ENCODE measurements at regions not wholly inside any gene's neighbourhood (a gene's known extent, or its start where the extent isn't known, plus 50 kb on each side); places are given as distances from the start of the nearest gene placed in this dataset.
"Not testable (repeated sequence)": the region's sequence is repeated elsewhere in the genome, so short reads cannot be mapped to it uniquely, and the experiment has no call there.

- DNase-seq: no peak
These were observed 103.1 kb upstream of the PCBD1 start for GRCh38 chr10:70991140-70992124.

DNA sequence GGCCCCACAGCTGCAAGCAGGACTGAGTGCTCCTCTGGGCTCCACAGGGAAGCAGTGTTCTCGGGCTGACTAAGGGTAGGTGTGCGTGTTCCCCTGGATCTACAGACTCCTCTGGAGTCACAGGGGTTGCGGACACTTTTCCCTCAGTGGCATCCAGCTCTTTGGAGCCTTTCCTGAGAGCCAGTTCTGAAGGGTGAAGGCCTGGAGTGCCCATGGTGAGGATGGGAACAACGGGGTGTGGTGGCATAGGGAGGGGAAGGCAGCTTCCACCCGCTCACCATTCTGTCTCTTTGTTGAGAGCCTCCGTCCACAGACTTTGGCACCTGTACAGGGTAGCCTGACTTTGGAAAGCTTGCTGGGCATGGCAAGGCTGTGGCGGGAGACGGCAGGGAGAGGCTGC lies 104.1 kb upstream of the PCBD1 start:
- DNase-seq: no peak

DNA sequence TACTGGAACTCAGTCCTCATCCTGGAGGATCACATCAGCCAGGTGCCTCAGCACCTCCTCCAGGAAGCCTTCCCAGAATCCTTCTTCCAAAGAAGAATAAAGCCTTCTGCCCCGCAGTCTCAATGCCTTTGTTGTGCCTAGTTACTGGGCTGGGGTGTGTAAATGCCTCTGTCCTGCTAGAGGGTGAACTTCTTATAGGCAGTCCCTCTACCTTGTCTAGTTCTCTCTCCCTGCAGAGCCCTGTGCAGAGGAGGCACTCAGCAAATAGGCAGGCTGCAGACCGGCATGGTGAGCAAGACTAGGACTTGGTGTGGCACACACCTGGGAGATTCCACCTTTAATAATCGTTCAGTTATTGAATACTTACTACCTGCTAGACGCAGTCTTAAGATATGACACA lies 104.7 kb upstream of the PCBD1 start:
- no peak for DNase-seq

DNA sequence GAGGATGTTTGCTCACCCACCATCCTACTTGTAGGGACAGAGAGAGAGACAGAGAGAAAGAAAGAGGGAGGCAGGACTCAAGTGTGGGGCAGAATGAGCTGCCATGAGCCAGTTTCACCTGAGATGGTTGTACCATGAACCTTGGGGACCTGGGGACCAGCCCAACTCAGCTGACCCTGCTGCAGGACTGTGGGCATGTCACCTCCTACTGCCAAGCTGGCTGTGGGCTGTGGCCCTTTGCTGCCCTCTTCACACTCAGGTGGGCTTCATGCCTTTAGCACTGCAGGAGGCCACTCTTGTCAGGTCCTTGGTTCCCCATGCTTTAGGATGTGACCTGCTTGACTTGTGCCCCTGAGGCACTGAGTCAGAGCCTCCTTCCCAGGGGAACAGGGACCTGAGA lies 108.2 kb upstream of the PCBD1 start:
- DNase-seq: no peak

- no peak for DNase-seq
These were observed 108.9 kb upstream of the PCBD1 start for GRCh38 chr10:70997236-70997635.

- no peak for DNase-seq
These were observed 109.7 kb upstream of the PCBD1 start for GRCh38 chr10:70998086-70998485.

- DNase-seq: no peak
These were observed 113.1 kb upstream of the PCBD1 start for GRCh38 chr10:71001470-71001869.

- no peak for DNase-seq
These were observed 116.1 kb upstream of the PCBD1 start for GRCh38 chr10:71004176-71005075.

DNA sequence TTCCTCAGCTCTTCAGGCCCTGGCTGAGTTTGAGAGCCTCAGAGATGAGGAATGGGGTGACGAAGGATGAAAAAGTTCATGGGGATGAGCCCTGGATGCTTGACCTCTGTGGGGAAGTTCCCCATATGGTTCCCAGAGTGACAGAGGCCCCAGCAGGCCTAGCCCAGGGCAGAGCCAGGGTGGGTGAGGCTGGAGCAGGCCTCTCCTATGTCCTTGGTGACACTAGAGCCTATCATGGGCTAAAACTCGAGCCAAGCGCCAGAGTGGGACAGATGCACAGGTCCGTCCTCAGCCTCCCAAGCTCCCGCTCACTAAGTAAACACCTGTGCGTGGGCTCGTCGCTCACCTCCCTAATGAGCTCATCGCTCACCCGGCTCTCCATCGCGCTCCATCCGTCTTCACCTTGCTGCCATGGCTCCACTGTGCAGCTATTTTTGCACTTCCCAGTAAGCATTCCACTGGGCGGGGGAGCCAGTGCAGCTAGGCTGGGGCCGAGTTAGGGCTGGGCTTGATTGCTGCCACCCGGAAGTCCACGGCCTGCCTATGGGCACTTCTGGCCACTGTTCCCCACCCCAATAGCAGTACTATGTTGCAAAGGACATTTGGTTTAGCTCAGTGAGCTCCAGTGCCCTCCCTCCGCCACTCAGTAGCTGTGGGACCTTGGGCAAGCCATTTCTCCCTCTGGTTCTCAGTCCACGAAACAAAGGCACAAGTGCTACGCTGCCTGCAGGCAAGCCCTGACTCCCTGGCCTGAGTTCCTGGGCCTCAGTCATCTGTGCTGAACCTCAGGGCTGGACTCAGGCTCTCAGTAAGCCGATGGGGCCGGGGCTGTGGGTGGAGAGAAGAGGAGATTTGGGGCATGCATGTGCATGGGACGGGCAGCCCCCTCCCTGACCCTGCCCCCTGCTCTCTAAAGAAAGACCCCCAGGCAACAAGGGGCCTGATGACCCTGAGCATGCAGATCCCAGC lies 117.3 kb upstream of the PCBD1 start:
- no peak for DNase-seq

DNA sequence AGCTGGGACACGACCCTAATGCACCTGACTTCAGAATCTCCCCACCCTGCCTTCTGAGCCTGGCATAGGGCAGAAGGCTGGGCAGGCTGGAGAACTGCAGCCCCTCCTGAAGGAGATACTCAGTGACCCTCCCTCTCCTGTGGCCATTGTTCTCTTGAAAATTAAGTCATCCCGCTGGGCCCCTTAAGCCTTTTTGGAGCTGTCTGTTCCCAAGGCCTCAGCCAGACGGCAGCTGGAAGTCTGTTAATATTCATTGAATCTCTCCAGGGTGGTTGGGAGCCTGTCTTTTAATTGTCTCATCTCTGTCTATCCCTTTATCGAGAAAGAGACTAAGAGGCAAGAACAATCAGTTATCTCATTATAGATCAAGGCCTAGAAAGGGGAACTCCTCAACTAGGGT lies 118.1 kb upstream of the PCBD1 start:
- no peak for DNase-seq

- no peak for DNase-seq
These were observed 119.2 kb upstream of the PCBD1 start for GRCh38 chr10:71007516-71007915.

- no peak for DNase-seq
These were observed 119.8 kb upstream of the PCBD1 start for GRCh38 chr10:71008150-71008549.

DNA sequence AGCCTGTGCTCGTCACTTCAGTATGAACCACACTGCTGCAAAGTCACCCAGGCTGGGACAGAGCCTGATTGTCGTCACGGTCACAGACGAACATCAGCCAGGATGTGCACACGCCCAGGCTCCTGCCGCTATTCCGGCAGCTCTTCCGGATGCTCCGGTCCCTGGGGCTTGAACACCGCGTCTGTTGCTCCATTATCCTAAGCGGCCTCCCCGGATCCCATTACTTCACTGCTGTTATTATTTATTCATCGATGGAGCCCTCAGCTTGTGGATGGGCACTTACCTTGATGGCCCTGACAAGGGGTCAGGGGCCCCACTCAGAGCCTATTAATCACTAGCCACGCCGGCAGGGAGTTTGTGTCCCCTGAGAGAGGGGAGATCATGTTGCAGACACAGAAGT lies 120.8 kb upstream of the PCBD1 start:
- no peak for DNase-seq

DNA sequence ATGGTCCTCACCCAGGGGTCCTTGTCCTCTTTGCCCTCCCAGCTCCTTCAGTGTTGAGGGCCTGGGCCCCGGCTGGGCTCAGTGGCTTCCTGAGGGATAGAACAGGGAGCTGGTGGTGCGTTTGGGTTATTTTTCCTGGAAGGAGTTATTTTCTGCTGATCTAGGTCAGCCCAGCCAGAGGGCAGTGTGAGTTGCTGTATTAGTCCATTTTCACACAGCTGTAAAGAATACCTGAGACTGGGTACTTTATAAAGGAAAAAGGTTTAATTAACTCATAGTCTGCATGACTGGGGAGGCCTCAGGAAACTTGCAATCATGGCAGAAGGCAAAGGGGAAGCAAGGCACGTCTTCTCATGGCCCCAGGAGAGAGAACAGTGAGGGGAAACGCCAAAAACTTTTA lies 122.4 kb upstream of the PCBD1 start:
- no peak for DNase-seq

GRCh38 chr10:71011141-71011540 lies 122.8 kb upstream of the PCBD1 start:
- no peak for DNase-seq

DNA sequence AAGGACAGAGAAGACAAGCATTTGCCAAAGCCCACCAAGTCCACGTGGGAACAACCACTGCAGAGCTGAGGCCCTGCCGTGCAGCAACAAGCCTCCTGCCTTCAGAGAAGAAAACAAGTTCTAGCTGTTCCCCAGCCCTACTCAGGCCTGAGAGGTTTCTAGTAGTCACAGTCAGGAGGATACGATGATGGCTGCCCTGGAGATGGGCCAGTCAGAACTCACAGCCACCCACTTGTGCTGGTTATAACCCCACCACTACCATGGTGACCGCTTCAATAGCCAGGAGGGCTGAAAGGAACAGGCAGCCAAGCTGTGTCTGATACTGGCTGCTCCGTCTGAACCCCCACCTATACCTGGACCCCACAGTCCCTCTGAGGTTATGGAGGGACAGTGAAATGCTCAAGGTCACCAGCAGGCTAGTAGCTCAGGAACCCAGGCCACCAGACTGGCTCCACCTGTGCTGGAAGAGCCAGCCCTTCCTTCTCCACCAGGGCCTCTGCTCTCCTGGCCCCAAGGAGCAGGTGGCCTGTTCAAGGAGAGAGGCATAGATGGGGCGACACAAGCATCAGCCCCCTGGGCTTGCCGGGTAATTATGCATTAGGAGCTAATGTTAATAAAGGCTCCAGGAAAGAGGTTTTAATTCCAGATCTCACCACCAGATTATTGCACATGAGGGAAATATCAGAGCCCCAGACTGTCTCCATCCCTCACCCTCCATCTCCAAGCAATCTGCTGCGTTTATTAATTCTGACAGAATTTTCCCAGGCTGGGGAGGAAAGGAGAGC lies 125.8 kb upstream of the PCBD1 start:
- DNase-seq: no peak

- DNase-seq: no peak
These were observed 127.3 kb upstream of the PCBD1 start for GRCh38 chr10:71015674-71016073.

DNA sequence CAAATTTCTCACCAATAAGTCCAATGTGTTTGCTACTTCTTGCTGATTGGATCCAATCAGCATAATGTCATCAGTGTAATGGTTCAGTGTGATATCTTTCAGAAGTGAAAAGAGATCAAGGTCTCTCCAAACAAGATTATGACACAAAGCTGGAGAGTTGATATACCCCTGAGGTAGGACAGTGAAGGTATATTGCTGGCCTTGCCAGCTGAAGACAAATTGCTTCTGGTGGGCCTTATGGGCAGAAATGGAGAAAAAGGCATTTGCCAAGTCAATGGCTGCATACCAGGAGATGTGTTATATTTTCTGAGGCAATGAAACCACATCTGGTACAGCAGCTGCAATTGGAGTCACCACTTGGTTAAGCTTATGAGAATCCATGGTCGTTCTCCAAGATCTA lies 131.7 kb upstream of the PCBD1 start:
- not testable (repeated sequence) for DNase-seq

DNA sequence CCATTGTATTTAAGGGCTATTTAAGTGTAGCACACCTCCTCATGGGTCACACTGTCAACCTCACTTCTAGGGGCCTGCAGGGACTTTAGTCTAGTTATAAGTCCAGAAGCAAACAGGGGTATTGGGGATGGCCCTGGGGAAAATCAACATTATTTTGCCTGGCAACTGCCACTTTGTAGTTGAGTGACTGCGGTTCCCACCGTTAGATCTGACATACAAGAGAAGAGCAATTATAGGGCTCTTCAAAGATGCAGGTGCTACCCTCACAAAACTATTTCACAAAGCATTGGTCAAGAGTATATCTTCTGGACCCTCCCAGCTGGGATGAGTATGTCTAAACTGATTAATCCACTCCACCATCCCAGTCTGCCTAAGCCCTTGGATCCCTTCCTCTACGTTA lies 133.0 kb upstream of the PCBD1 start:
- no peak for DNase-seq

- DNase-seq: no peak
These were observed 135.4 kb upstream of the PCBD1 start for GRCh38 chr10:71023704-71024283.

GRCh38 chr10:71024490-71024889 lies 136.1 kb upstream of the PCBD1 start:
- no peak for DNase-seq

Data from stimulated activated CD4-positive, alpha-beta T cell treated with anti-CD3 and anti-CD28 coated beads, Interleukin-4, amount 100 ng/mL, for 24 hours (primary cell).